HL-60 (cell line): ENCODE measurements at regions not wholly inside any gene's neighbourhood (a gene's known extent, or its start where the extent isn't known, plus 50 kb on each side); places are given as distances from the start of the nearest gene placed in this dataset.

Experiments
- DNase-seq, 2 experiments: peaks; one replicate each; pipeline ENCODE4 v3.0.0-alpha.2; 2010 to 2020; ENCODE audit warnings: low read depth in 1 of 2, low spot score in 1 of 2
- H3K27ac ChIP-seq: fragments of 250-450 bp; sonication (Bioruptor Pico); replicated peaks from 2 replicates; pipeline ENCODE4 v1.5.1; 2020; ENCODE audit warnings: mild to moderate bottlenecking, moderate library complexity
- H3K27me3 ChIP-seq: fragments of 250-450 bp; sonication (Bioruptor Pico); 2 replicates; pipeline ENCODE4 v1.5.1; 2021; ENCODE audit warnings: mild to moderate bottlenecking, moderate library complexity; ENCODE audit not compliant: insufficient read depth, poor library complexity, severe bottlenecking
- H3K4me3 ChIP-seq: replicated peaks from 2 replicates; pipeline ENCODE4 v1.5.1; 2011; ENCODE audit warnings: mild to moderate bottlenecking, control low read depth, low read length; ENCODE audit not compliant: insufficient read depth
- GABPA ChIP-seq: IDR thresholded peaks from 2 replicates; pipeline ENCODE4 v1.6.1; 2012; ENCODE audit warnings: low read depth
- POLR2AphosphoS5 ChIP-seq: IDR thresholded peaks from 2 replicates; pipeline ENCODE4 v1.6.1; 2012; ENCODE audit warnings: low read depth
- REST ChIP-seq: IDR thresholded peaks from 2 replicates; pipeline ENCODE4 v1.6.1; 2012; ENCODE audit warnings: low read depth; ENCODE audit not compliant: insufficient replicate concordance
- SPI1 ChIP-seq: IDR thresholded peaks from 2 replicates; pipeline ENCODE4 v1.6.1; 2012; ENCODE audit warnings: low read depth, mild to moderate bottlenecking, borderline replicate concordance
- TF ChIP-seq, protein P1 (sequence below): IDR thresholded peaks from one replicate; pipeline ENCODE4 v1.5.1; 2011; ENCODE audit warnings: low read length, control low read depth, inconsistent platforms; ENCODE audit not compliant: insufficient read depth

DNA sequence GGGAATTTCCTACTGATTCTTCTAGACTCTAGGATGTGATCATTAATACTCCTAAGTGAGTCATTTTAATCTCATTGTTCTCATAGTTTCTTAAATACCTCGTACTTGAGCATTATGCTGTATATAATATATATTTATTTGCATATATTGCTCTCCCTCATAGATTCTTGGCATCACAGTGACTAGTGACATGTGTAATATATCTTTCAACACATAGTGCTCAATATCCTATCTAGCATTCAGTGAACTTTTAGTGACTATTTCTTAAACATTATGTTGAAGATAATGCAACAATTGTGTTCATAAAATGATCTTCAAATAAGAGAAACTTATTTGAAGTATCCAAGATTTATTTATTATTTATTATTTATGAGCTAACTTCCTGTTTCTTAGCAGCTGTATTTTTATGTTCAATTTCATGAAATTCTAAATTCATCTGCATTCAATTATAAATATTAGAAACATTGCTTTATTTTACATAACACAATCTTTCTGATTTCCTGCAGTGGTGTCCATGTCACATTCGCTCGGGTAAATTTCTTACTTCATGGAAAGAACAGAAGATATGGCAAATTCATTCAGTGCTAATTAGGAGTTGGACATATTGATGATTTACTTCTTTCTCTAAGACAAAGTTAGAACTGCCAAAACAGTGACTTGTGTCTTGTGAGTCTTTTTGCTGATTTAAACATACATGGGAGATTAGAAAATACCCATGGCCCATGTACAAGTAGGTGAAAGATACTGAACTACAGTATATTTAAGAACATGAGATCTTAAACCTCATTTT, 1095.5 kb upstream of the IGFBP7 start:
- Histone ChIP-seq H3K27ac (no peak overlapping the region), H3K27me3 (no peaks in the 10 kb centered on the region), H3K4me3 (no peak overlapping the region)
- no peak for TF ChIP-seq GABPA
- TF ChIP-seq REST: no peak
- no peak for TF ChIP-seq POLR2AphosphoS5
- TF ChIP-seq, protein P1, sequence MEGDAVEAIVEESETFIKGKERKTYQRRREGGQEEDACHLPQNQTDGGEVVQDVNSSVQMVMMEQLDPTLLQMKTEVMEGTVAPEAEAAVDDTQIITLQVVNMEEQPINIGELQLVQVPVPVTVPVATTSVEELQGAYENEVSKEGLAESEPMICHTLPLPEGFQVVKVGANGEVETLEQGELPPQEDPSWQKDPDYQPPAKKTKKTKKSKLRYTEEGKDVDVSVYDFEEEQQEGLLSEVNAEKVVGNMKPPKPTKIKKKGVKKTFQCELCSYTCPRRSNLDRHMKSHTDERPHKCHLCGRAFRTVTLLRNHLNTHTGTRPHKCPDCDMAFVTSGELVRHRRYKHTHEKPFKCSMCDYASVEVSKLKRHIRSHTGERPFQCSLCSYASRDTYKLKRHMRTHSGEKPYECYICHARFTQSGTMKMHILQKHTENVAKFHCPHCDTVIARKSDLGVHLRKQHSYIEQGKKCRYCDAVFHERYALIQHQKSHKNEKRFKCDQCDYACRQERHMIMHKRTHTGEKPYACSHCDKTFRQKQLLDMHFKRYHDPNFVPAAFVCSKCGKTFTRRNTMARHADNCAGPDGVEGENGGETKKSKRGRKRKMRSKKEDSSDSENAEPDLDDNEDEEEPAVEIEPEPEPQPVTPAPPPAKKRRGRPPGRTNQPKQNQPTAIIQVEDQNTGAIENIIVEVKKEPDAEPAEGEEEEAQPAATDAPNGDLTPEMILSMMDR: no peak
- TF ChIP-seq SPI1: no peak
- no peak for DNase-seq

GRCh38 chr4:58192217-58192616, 1082.0 kb upstream of the IGFBP7 start:
- Histone ChIP-seq H3K27me3 (no peaks in the 10 kb centered on the region), H3K4me3 (no peak overlapping the region), H3K27ac (no peak overlapping the region)
- TF ChIP-seq GABPA (no peak), POLR2AphosphoS5 (no peak), REST (no peak), SPI1 (no peak)
- TF ChIP-seq, protein P1: no peak
- no peak for DNase-seq

- TF ChIP-seq SPI1 (no peak), REST (no peak), POLR2AphosphoS5 (no peak), GABPA (no peak)
- TF ChIP-seq, protein P1: no peak
- DNase-seq: no peak
- no peak overlapping the region for H3K4me3 ChIP-seq
- no peaks in the 10 kb centered on the region for H3K27me3 ChIP-seq
- no peak overlapping the region for H3K27ac ChIP-seq
Observed at GRCh38 chr4:58191109-58191508, 1080.9 kb upstream of the IGFBP7 start.
